Activated CD8-positive, alpha-beta memory T cell treated with anti-CD3 and anti-CD28 coated beads, Interleukin-2, amount 50 U/mL, for 4 hours (primary cell): ENCODE measurements at regions not wholly inside any gene's neighbourhood (a gene's known extent, or its start where the extent isn't known, plus 50 kb on each side); places are given as distances from the start of the nearest gene placed in this dataset.

Experiments
- DNase-seq: peaks from one replicate; pipeline ENCODE4 v3.0.0-alpha.2; 2020

DNA sequence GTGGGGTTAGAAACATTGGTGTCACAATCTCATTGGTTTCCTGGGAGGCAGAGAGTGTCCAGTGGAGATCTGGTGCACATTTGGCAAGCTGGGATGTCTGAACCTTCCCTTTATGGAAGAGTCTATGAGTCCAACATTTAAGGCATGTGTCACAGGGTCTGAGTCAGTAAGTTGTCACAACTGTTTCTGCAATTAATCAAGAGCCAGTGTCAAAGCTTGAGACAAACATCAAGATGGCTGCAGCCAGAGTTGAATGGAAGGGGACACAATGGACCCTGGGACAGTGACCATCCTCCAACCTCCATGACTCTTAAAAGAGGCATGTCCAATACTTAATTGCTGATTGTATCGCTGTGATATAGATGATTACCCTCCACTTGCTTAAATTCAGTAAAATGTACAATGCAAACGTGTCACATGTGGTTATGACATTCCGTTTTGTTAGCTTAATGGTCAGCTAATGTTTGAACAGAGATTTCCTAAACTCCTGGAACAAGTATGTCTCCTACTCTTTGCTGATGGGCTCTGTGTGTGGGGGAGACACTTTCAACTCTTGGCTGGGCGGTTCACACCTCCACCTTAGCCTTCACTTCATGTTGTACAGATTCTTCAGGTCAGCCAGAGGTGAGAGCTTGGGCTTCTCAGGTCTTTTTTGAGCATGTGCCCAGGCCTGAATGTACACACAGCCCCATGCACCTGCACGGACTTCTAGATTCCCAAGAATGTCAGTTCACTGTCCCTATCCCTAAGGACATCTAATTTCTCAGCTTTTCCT is 79.9 kb upstream of the PRR23E start:
- no peak for DNase-seq

DNA sequence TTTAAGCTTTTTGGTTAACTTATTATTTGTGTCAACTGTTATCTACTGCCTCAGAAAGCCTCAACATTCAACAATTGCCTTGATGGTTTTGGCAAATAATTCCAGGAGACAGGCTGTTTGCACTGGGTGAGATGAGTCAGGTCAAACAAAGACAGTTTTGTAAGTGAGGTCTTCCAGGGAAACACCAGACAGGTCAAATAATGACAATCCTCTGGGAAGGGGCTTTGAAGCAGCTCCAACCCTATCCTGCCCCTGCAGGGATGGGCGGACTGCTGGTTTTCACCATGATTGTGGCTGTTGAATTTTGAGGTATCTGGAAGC is 79.4 kb upstream of the PRR23E start:
- DNase-seq: no peak

GRCh38 chr3:127114337-127115070 is 78.4 kb upstream of the PRR23E start:
- DNase-seq: no peak

DNA sequence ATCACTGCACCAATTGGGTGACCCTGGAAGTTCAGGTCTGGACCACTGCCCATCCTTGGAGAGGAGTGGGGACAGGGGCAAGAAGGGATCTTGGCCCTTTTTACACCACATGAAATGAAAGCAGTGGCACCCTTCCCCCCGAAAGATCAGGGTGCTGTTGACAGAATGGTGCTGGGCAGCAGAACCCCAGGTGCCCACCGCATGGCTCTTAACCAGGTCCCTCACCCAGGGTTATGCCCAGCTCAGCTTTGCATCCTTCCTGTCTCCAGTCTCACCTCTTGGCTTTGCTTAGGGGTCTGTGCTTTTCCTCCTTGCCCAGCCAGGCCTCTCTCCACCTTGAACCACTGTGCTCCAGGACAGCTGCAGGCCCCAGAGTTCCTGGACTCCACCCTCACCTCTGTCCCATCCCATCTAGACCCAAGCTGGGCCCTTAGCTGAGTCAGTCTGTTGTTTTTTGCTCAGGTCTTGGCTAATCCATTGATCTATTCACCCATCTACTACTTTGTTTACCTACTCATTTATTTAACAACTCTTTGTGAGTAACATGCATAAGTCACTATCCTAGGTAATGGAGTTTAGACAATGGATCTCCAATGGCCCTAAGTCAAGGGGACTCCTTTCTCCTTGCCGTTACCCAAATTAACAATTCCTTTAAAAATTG is 77.1 kb upstream of the PRR23E start:
- no peak for DNase-seq

- no peak for DNase-seq
Observed at GRCh38 chr3:127118366-127118765, 74.6 kb upstream of the PRR23E start.

- no peak for DNase-seq
Observed at GRCh38 chr3:127119693-127120464, 73.1 kb upstream of the PRR23E start.

- no peak for DNase-seq
Observed at GRCh38 chr3:127120851-127121647, 71.9 kb upstream of the PRR23E start.

- no peak for DNase-seq
Observed at GRCh38 chr3:127121885-127122284, 71.0 kb upstream of the PRR23E start.

DNA sequence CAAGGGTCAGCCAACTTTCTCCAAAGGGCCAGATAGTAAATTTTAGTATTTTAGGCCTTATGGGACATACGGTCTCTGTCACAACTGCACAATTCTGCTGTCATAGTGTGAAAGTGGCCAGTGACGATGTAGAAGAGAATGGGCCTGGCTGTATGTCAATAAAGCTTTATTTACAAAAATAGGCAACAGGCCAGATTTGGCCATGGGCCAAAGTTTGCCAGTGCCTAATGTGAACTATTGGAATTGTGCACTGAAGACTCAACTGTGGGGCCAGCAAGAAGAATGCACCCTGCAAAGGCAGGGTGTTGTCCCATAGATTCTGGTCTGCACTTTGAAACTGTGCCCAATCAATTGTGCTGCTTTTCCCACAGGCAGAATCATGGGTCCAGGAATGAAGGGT is 69.4 kb upstream of the PRR23E start:
- no peak for DNase-seq

DNA sequence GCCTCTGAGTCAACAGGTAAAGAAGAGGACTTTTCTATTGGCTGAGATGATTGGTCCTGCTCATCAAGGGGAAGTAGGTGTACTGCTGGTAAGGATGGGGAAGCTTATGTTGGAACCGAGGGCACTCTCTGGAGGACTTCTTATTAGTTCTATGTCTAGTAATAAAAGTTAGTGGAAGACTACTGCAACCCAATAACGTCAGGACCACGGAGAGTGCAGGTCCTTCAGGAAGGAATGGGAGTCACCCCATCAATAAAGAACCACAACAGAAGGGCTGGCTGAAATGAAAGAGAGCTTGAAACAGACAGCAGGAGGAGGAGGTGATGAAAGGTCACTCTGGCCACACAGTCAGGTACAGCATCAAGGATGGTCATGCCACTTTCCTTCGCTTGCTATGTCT is 68.8 kb upstream of the PRR23E start:
- DNase-seq: no peak

DNA sequence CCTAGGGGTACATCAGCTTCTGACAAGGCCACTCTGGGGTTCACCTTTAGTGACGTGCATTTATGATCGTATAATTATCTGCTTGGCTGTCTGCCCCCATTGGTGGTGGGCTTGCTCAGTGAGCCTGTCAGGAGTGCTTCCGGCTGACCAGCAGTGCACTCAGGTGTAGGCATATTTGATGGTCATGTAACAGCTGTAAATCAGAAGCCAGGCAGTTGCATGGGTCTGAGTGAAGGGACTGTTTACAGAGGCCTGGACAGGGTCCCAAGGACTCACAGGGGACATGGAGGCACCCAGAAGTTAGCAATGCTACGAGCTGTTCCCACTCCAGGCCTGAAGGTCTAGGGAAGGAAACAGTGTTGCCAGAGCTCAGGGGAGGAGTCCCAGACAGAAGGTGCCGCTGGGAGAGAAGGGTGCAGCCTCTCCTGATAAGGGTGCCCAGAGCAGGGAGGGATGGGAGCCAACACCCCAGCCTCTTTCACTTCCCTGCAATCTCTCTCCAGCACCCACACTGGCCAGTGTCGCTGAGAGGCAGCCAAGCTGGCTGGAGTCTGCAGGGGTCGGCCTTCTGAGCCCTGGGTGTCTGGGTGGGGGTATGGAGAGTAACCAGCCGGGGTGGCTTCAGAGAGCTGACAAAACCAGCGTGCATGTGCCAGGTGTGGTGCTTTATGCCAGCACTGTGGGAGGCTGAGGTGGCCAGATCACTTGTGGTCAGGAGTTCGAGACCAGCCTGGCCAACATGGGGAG is 61.3 kb upstream of the PRR23E start:
- no peak for DNase-seq

- DNase-seq: no peak
Observed at GRCh38 chr3:127132876-127133275, 60.1 kb upstream of the PRR23E start.

DNA sequence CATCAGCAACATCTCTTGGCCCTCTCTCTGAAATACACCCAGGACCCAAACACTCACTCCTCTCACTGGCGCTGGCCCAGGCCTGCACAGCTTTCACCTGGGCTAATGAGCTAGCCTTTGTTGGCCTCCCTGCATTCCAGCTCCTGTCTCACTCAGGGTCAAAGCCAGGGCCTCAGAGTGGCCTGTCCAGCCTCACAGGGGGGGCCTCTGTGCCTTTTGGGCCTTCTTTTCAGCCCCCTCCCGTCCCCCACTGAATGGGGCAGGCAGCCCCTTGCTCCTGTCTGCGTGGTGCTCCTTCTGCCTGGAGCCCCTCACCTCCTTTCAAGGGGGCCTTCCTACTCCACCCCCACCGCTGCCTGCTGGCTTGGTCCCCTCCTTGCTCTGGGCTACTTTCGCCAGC is 59.0 kb upstream of the PRR23E start:
- DNase-seq: no peak

DNA sequence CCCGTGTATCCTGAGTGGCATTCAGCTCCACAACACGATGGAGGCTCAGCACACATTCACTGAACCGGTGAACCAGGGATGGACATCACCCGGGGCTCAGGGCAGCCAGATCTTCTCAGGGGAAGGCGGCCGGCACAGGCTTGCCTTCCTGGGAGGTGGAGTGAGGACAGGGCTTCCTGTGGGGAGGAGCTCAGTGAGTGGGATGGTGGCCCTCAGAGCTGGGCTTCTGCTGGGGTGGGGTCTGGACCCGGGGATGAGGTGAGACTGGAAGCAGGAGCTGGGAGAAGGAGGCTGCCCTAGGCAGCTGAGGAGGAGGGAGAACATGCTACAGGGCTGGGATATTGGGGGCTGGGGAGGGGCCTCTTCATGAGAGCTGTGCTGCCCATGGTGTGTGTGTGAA is 58.5 kb upstream of the PRR23E start:
- no peak for DNase-seq

DNA sequence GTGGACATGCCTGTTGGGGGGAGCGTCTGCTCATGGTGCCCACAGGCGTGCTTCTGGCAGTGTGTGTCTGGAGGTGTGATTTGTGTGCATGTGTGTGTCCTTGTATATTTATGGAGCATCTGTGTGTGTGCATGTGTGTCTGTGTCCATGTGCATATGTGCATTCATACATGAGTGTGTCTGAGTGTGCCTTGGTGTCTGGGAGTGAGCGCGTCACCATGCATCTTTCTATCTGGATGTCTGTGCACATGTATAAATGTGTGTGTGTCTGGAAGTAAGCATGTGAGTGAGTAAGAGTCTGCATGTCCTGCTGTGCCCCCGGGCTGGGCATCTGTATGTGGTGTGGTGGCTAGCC is 58.1 kb upstream of the PRR23E start:
- DNase-seq: no peak

DNA sequence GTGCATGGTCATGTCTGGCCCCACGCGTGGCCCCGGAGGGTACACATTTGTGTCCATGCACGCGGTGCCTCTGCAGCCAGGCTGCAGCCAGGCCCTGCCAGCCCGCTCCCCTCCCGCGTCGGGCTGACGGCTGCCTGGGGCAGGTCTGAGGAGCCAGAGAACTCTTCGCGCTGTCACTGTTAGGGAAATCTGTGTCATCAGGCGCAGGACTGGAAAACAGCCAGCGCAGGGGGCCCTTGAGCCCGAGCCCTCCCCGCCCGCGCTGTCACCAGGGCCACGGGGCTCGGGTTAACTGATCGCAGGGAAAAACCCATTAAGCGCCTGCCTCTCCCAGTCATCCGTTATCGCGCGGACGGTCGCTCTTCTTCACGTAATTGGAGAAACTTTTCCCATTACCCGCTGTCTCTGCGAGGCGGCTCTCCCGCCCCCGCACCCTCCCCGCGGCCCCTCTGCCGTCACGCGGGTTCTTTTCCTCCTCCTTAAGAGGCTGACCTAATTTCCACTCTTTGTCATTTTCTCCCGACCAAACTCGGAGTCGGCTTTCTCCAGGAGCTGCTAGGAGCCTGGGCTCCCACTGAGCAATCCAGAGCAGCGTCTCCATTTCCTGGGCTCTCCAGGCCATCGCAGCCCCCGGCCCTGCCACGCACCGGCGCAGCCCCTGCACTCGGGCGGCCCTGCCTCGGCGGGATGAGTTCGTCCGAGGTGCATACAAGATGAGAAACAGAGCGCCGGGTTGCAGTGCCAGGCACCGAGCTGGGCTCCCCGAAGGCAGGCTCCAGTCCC is 57.5 kb upstream of the PRR23E start:
- DNase-seq: no peak

GRCh38 chr3:127136024-127136600 is 56.8 kb upstream of the PRR23E start:
- DNase-seq: no peak

DNA sequence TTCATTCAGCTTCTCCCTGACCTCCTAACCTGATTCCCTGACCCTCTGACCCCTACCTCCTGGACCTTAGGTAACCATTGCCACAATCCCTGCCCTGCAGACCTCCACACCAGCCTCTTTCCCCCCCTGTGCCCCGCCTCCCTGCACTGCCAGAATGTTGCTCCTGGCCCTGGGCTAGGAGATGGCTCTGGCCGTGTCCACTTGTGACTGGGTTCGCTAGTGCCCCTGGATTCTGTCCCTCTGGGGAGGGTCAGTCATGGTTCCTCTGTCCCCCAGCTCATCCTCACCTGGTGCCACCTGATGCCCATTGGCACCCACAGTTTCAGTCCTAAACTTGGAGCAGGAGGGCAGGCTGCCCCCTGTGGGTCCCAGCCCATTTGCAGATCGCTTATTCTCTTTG is 56.2 kb upstream of the PRR23E start:
- no peak for DNase-seq

DNA sequence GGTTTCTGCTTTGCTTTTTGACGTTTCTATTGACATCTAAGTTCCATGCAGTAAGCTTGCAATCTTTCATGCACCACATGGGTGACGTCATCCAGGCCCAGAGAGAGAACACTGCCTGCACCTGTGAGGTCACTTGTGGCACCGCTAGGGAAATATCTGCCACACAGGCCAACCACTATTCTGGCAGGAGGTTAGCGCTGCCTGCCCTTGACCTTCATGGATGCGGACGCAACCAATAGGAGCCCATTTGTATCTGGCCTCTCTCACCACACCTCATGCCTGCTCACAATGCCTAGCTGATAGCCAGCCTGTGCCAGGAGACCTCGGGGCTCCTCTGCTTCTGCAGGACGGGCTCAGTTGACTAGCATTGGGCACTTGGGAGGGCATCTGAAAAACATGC is 55.8 kb upstream of the PRR23E start:
- no peak for DNase-seq

DNA sequence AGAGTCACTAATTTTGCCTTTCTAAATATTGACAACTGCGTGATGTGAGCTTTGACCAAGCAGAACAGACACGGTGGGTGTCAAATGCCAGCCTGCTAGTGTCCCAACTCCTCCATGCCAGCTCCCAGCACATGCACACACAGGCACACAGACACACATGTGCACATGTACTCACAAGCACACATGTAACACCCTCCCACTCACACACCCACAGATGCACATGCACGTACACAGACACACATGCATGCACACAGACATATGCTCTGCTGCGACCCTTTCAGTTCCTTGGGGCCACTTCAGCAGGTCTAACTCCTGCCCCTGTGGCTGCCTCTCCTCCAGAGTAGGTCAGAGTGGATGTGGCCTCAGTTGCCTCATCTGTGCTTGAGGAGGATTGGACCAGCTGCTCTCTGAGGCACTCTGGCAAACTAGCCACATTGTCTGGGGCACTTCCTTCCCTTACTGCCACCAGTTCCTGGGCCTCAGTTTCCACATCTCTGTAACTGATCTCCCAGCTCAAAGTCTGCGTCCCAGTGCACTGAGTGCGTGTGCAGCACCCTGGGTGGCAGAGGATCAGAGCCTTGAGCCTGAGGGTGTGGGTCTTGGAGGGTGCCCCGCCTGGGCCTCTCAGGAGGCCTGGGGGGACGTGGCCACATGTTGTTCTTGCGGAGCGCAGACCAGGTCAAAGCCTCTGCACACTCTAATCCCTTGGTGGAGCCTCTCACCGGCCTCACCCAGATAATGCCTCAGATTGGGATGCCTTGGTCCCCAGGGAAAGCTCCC is 55.0 kb upstream of the PRR23E start:
- DNase-seq: no peak
